CD4-positive, alpha-beta T cell (primary cell): ENCODE measurements at regions not wholly inside any gene's neighbourhood (a gene's known extent, or its start where the extent isn't known, plus 50 kb on each side); places are given as distances from the start of the nearest gene placed in this dataset.

Source experiments
- ATAC-seq: fragments of 200-7000 bp; cut with Tn5 transposase; one replicate; pipeline ENCODE4 v1.10.0; 2022; ENCODE audit warnings: mild to moderate bottlenecking; ENCODE audit not compliant: poor library complexity
- CTCF ChIA-PET: fragments of 350-600 bp; sonication (Branson Sonifier 250); formaldehyde crosslinking; loops from one replicate; lab custom pipeline; 2021; ENCODE audit warnings: antibody characterized with exemption, inconsistent platforms; lab: Charles Lee
- POLR2A ChIA-PET: fragments of 350-600 bp; sonication (Branson Sonifier 250); formaldehyde crosslinking; loops from one replicate; lab custom pipeline; 2021; ENCODE audit warnings: antibody characterized with exemption, inconsistent platforms; lab: Charles Lee
- DNase-seq, 14 experiments: peaks; one replicate each; pipeline ENCODE4 v3.0.0-alpha.2; 2013 to 2020; ENCODE audit warnings: mixed read lengths in 2 of 14
- H3K27ac ChIP-seq, 2 donors: one replicate each; pipeline versions ENCODE4 v1.5.1 to v1.7.0; 2013; ENCODE audit warnings: low read length in 2 of 2, low read depth in 1 of 2, mild to moderate bottlenecking in 1 of 2
- H3K27me3 ChIP-seq, 2 experiments: 1 replicate in 1 of 2; 2 replicates in 1 of 2; pipeline versions ENCODE4 v1.6.1 to v1.7.0; 2013; ENCODE audit warnings: low read length in 2 of 2, control low read depth in 1 of 2, mild to moderate bottlenecking in 1 of 2, moderate library complexity in 1 of 2; ENCODE audit not compliant: insufficient read depth in 2 of 2, control insufficient read depth in 1 of 2
- H3K36me3 ChIP-seq: one replicate; pipeline ENCODE4 v1.6.1; 2013; ENCODE audit warnings: low read length, control low read depth; ENCODE audit not compliant: insufficient read depth
- H3K4me1 ChIP-seq: one replicate; pipeline ENCODE4 v1.6.1; 2013; ENCODE audit warnings: low read length, control low read depth; ENCODE audit not compliant: insufficient read depth
- H3K4me3 ChIP-seq: one replicate; pipeline ENCODE4 v1.5.1; 2013; ENCODE audit warnings: mild to moderate bottlenecking, low read length, moderate library complexity
- H3K9me3 ChIP-seq, 2 experiments: 1 replicate in 1 of 2; 2 replicates in 1 of 2; pipeline versions ENCODE4 v1.6.1 to v1.7.0; 2013; ENCODE audit warnings: low read length in 2 of 2, mild to moderate bottlenecking in 2 of 2, control low read depth in 1 of 2, moderate library complexity in 1 of 2; ENCODE audit not compliant: control insufficient read depth in 1 of 2, insufficient read depth in 1 of 2
- H3K27ac Mint-ChIP-seq: one replicate; pipeline ENCODE4 v1.8.0; 2020; ENCODE audit warnings: mixed read lengths
- H3K27me3 Mint-ChIP-seq: one replicate; pipeline ENCODE4 v1.8.0; 2021; ENCODE audit warnings: mixed read lengths
- H3K36me3 Mint-ChIP-seq: one replicate; pipeline ENCODE4 v1.8.0; 2021; ENCODE audit warnings: low read depth, mixed read lengths
- H3K4me1 Mint-ChIP-seq: one replicate; pipeline ENCODE4 v1.8.0; 2021; ENCODE audit warnings: low read depth, mixed read lengths
- H3K4me3 Mint-ChIP-seq: one replicate; pipeline ENCODE4 v1.8.0; 2020; ENCODE audit warnings: mild to moderate bottlenecking, mixed read lengths
- H3K9me3 Mint-ChIP-seq: one replicate; pipeline ENCODE4 v1.8.0; 2020; ENCODE audit warnings: mixed read lengths
- CTCF ChIP-seq: fragments of 200-600 bp; IDR thresholded peaks from one replicate; pipeline ENCODE4 v1.8.0; 2022; ENCODE audit warnings: antibody characterized with exemption, mild to moderate bottlenecking
- intact Hi-C, 2 experiments: fragments of 100-400 bp; cut with DNase I in 1 of 2; cut with micrococcal nuclease in 1 of 2; formaldehyde crosslinking; loops; one replicate each; pipeline versions ENCODE4 v1.15.1 to v1.9.0; 2023 to 2025; cut with DNase I, micrococcal nuclease

GRCh38 chr9:7523426-7524043, 276.0 kb downstream of the DMAC1 start:
- no peak overlapping the region for H3K4me3 ChIP-seq
- POLR2A ChIA-PET, result no interaction called here
- no peaks in the 10 kb centered on the region for H3K4me1 ChIP-seq
- no peaks in the 10 kb centered on the region for H3K36me3 Mint-ChIP-seq
- no peak overlapping the region for H3K27ac ChIP-seq
- no peaks in the 10 kb centered on the region for H3K36me3 ChIP-seq
- no peak overlapping the region for H3K27ac Mint-ChIP-seq
- H3K27me3 ChIP-seq, result peaks cover 0 to 3% of the 10 kb centered on the region in 2 experiments
- intact Hi-C loops, result no loop called here
- TF ChIP-seq CTCF, result no peak
- no peaks in the 10 kb centered on the region for H3K27me3 Mint-ChIP-seq
- H3K4me1 Mint-ChIP-seq, result no peaks in the 10 kb centered on the region
- CTCF ChIA-PET, result no interaction called here
- ATAC-seq (no peak), DNase-seq (no peak)
- no peaks in the 10 kb centered on the region for H3K9me3 Mint-ChIP-seq
- H3K4me3 Mint-ChIP-seq, result no peak overlapping the region
- no peaks in the 10 kb centered on the region for H3K9me3 ChIP-seq

GRCh38 chr9:7520396-7520795, 279.2 kb downstream of the DMAC1 start:
- Mint-ChIP-seq H3K36me3 (no peaks in the 10 kb centered on the region), H3K4me3 (no peak overlapping the region), H3K27me3 (no peaks in the 10 kb centered on the region), H3K27ac (no peak overlapping the region), H3K9me3 (no peaks in the 10 kb centered on the region), H3K4me1 (no peaks in the 10 kb centered on the region)
- no peak for DNase-seq
- Histone ChIP-seq H3K27ac (no peak overlapping the region), H3K4me3 (no peak overlapping the region), H3K36me3 (no peaks in the 10 kb centered on the region), H3K27me3 (no peaks in the 10 kb centered on the region), H3K4me1 (no peaks in the 10 kb centered on the region), H3K9me3 (no peaks in the 10 kb centered on the region)
- ChIA-PET POLR2A (no interaction called here), CTCF (no interaction called here)
- intact Hi-C loops, result no loop called here
- TF ChIP-seq CTCF, result no peak
- ATAC-seq, result no peak

- Mint-ChIP-seq H3K4me1 (no peaks in the 10 kb centered on the region), H3K36me3 (no peaks in the 10 kb centered on the region), H3K27ac (no peak overlapping the region), H3K4me3 (no peak overlapping the region), H3K27me3 (no peaks in the 10 kb centered on the region), H3K9me3 (no peaks in the 10 kb centered on the region)
- POLR2A ChIA-PET, result no interaction called here
- DNase-seq (no peak), ATAC-seq (no peak)
- Histone ChIP-seq H3K27ac (no peak overlapping the region), H3K27me3 (no peaks in the 10 kb centered on the region), H3K4me3 (no peak overlapping the region), H3K4me1 (no peaks in the 10 kb centered on the region), H3K36me3 (no peaks in the 10 kb centered on the region), H3K9me3 (no peaks in the 10 kb centered on the region)
- intact Hi-C loops, result no loop called here
- no peak for TF ChIP-seq CTCF
- CTCF ChIA-PET, result no interaction called here
These were observed 283.2 kb downstream of the DMAC1 start for GRCh38 chr9:7516376-7516775.
